ENCODE measurements at regions not wholly inside any gene's neighbourhood (a gene's known extent, or its start where the extent isn't known, plus 50 kb on each side); places are given as distances from the start of the nearest gene placed in this dataset.

- no peaks in the 10 kb centered on the region for H3K4me1 ChIP-seq (ENCODE audit: insufficient read depth, low read length)
- no peaks in the 10 kb centered on the region for H3K27me3 ChIP-seq (ENCODE audit: insufficient read depth, low read length)
- H2AFZ ChIP-seq (ENCODE audit: low read depth, low read length) = no peak overlapping the region
- no peaks in the 10 kb centered on the region for H3K9me3 ChIP-seq (ENCODE audit: low read length)
- no peaks in the 10 kb centered on the region for H3K36me3 ChIP-seq (ENCODE audit: insufficient read depth, low read length)
- H3K4me3 ChIP-seq (ENCODE audit: low read length) = no peak overlapping the region
These were observed 311.8 kb downstream of the UTP18 start for GRCh38 chr17:51572115-51572514.
